Upper lobe of left lung (tissue), 6 donors: ENCODE measurements at regions not wholly inside any gene's neighbourhood (a gene's known extent, or its start where the extent isn't known, plus 50 kb on each side); places are given as distances from the start of the nearest gene placed in this dataset.

Experiments used
- ATAC-seq, 2 donors: fragments of 200-7000 bp; cut with Tn5 transposase; one replicate each; pipeline ENCODE4 v1.9.1; 2022; ENCODE audit warnings: mild to moderate bottlenecking in 2 of 2, moderate library complexity in 2 of 2; ENCODE audit not compliant: low FRiP score in 2 of 2
- DNase-seq, 2 donors: peaks; one replicate each; pipeline ENCODE4 v3.0.0-alpha.2; 2019 to 2020
- H3K27ac ChIP-seq, 4 donors: fragments of 200-600 bp; sonication (generic); one replicate each; pipeline ENCODE4 v1.5.1; 2016 to 2019
- H3K27me3 ChIP-seq, 4 donors: fragments of 200-600 bp; sonication (generic); one replicate each; pipeline ENCODE4 v1.5.1; 2017 to 2019
- H3K36me3 ChIP-seq, 4 donors: fragments of 200-600 bp; sonication (generic); one replicate each; pipeline ENCODE4 v1.5.1; 2016 to 2019
- H3K4me1 ChIP-seq, 4 donors: fragments of 200-600 bp; sonication (generic); one replicate each; pipeline ENCODE4 v1.5.1; 2018 to 2019
- H3K4me3 ChIP-seq, 4 donors: fragments of 200-600 bp; sonication (generic); one replicate each; pipeline ENCODE4 v1.5.1; 2017 to 2019; ENCODE audit warnings: mild to moderate bottlenecking in 2 of 4, moderate library complexity in 1 of 4
- H3K9me3 ChIP-seq, 4 donors: fragments of 200-600 bp; sonication (generic); one replicate each; pipeline ENCODE4 v1.5.1; 2018 to 2019
- CTCF ChIP-seq, 6 experiments: fragments of 450-650 bp in 4 of 6; fragments of 200-600 bp in 2 of 6; sonication (generic) in 2 of 6; IDR thresholded peaks; one replicate each; pipeline ENCODE4 v1.5.1; 2016 to 2019; ENCODE audit warnings: antibody characterized with exemption in 6 of 6
- EP300 ChIP-seq, 4 donors: sonication (generic); formaldehyde crosslinking; IDR thresholded peaks; one replicate each; pipeline ENCODE4 v1.5.1; 2017; ENCODE audit warnings: antibody characterized with exemption in 4 of 4, control low read depth in 2 of 4
- POLR2A ChIP-seq, 4 donors: fragments of 450-650 bp; IDR thresholded peaks; one replicate each; pipeline ENCODE4 v1.5.1; 2016 to 2017; ENCODE audit warnings: antibody characterized with exemption in 4 of 4, mild to moderate bottlenecking in 2 of 4
- POLR2AphosphoS5 ChIP-seq, 2 donors: sonication (generic); formaldehyde crosslinking; IDR thresholded peaks; one replicate each; pipeline ENCODE4 v1.5.1; 2017; ENCODE audit warnings: antibody characterized with exemption in 2 of 2
- WGBS, 2 donors: methylation state at CpG; one replicate each; pipeline ENCODE4 v1.1.5; 2017 to 2018; 5-methylcytosine and 5-hydroxymethylcytosine counted together
- donor health status: DM: no; HTN: no; CAD: no; lungs with moderate emphysema.
- donor health status: DM: no; HTN: yes; CAD: no; lungs with severe emphysema.

DNA sequence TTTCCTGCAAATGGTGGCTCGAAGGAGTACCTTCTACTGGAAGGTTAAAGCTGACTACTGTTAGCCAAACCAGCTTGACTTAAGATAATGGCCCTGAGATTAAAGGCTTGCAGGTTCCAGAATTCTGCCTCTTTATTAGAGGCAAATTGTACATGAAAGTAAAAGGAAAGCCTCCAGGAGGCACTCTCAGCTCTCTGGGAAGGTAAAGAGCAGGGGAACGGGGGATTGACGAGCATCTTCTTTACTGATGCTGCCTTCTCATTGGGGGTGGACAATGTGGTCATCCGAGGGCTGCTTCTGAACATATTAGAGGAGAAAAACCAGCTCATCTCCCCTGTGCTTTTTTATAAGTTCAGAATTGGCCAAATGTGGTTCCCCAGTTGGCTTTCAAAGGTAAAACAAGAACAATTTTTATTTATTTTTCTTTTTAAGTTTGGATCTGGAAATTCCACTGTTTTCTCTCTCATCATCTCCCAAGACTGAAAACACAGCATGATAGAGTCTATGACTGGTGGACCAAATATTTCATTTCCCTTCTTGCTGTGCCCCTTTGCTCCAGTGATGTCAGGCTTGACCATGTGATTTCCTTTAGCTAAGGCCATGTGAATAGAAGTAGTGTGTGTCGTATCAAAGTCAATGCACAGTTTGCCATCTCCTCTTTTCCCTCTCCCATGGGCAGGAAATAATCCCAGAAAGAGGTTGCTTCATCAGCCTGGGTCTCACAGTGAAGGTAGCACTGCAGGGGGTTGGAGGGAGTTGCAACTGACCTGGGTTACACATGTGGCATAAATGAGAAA, 292.7 kb downstream of the PRDM2 start:
- Histone ChIP-seq H3K9me3 (no peaks in the 10 kb centered on the region), H3K27me3 (no peaks in the 10 kb centered on the region), H3K4me1 (no peaks in the 10 kb centered on the region), H3K36me3 (no peaks in the 10 kb centered on the region), H3K27ac (no peak overlapping the region), H3K4me3 (no peak overlapping the region)
- 57 to 60% methylated on average over 5 of the region's 5 CpGs for WGBS, 2 donors
- no peak for TF ChIP-seq EP300 (IDR thresholded peaks at IDR 0.05)
- TF ChIP-seq CTCF (IDR thresholded peaks at IDR 0.05), result no peak
- no peak for TF ChIP-seq POLR2A (IDR thresholded peaks at IDR 0.05)
- TF ChIP-seq POLR2AphosphoS5 (IDR thresholded peaks at IDR 0.05), result no peak
- ATAC-seq, result no peak
- no peak for DNase-seq

GRCh38 chr1:13994386-13994785, 294.4 kb downstream of the PRDM2 start:
- H3K4me1 ChIP-seq, result no peaks in the 10 kb centered on the region
- no peaks in the 10 kb centered on the region for H3K9me3 ChIP-seq
- H3K27ac ChIP-seq, result no peak overlapping the region
- no peak overlapping the region for H3K4me3 ChIP-seq
- ATAC-seq, result no peak
- no peaks in the 10 kb centered on the region for H3K36me3 ChIP-seq
- no peaks in the 10 kb centered on the region for H3K27me3 ChIP-seq
- 56 to 60% methylated on average over 1 of the region's 1 CpG for WGBS, 2 donors
- no peak for DNase-seq
- no peak for TF ChIP-seq POLR2AphosphoS5 (IDR thresholded peaks at IDR 0.05)
- TF ChIP-seq POLR2A (IDR thresholded peaks at IDR 0.05), result no peak
- no peak for TF ChIP-seq EP300 (IDR thresholded peaks at IDR 0.05)
- TF ChIP-seq CTCF (IDR thresholded peaks at IDR 0.05), result no peak

- no peaks in the 10 kb centered on the region for H3K4me1 ChIP-seq
- H3K4me3 ChIP-seq, result no peak overlapping the region
- TF ChIP-seq CTCF (IDR thresholded peaks at IDR 0.05) (no peak), POLR2AphosphoS5 (IDR thresholded peaks at IDR 0.05) (no peak), POLR2A (IDR thresholded peaks at IDR 0.05) (no peak), EP300 (IDR thresholded peaks at IDR 0.05) (no peak)
- no peak for DNase-seq
- no peak for ATAC-seq
- H3K27me3 ChIP-seq, result no peaks in the 10 kb centered on the region
- no peak overlapping the region for H3K27ac ChIP-seq
- H3K9me3 ChIP-seq, result peaks cover 0 to 4% (median 3%) of the 10 kb centered on the region in 4 donors
- no peaks in the 10 kb centered on the region for H3K36me3 ChIP-seq
- 75 to 80% methylated on average over 1 to 2 of the region's 2 CpGs for WGBS, 2 donors
Observed at GRCh38 chr1:13996334-13996733, 296.3 kb downstream of the PRDM2 start.

GRCh38 chr1:14003552-14003951, 303.6 kb downstream of the PRDM2 start:
- H3K4me3 ChIP-seq, result no peak overlapping the region
- no peaks in the 10 kb centered on the region for H3K27me3 ChIP-seq
- H3K36me3 ChIP-seq, result no peaks in the 10 kb centered on the region
- no peak overlapping the region for H3K27ac ChIP-seq
- H3K9me3 ChIP-seq, result peaks cover 0 to 11% (median 5%) of the 10 kb centered on the region in 4 donors
- 53 to 57% methylated on average over 1 of the region's 1 CpG for WGBS, 2 donors
- no peaks in the 10 kb centered on the region for H3K4me1 ChIP-seq
- ATAC-seq (no peak), DNase-seq (no peak)
- TF ChIP-seq EP300 (IDR thresholded peaks at IDR 0.05) (no peak), POLR2AphosphoS5 (IDR thresholded peaks at IDR 0.05) (no peak), CTCF (IDR thresholded peaks at IDR 0.05) (no peak), POLR2A (IDR thresholded peaks at IDR 0.05) (no peak)

DNA sequence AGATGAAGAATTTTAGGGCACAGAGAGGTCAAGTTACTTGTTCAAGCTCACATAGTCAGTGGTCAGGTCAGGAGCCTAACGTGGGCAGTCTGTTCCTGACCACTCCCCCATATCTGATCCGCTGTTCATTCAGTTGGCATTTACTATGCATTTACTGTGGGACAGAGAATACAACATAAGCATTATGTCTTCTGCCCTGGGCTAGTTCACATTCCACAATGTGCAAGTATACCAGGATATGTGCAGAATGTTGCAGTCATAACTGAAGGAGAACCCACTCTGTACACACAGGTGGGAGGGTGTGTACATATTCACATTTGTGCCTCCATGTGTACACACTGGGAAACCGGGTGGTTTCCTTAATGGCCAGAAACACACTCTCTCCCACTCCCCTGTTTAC, 309.6 kb downstream of the PRDM2 start:
- no peaks in the 10 kb centered on the region for H3K4me1 ChIP-seq
- DNase-seq, result no peak
- 63 to 74% methylated on average over 3 of the region's 3 CpGs for WGBS, 2 donors
- no peaks in the 10 kb centered on the region for H3K36me3 ChIP-seq
- no peaks in the 10 kb centered on the region for H3K9me3 ChIP-seq
- TF ChIP-seq EP300 (IDR thresholded peaks at IDR 0.05) (no peak), POLR2AphosphoS5 (IDR thresholded peaks at IDR 0.05) (no peak), POLR2A (IDR thresholded peaks at IDR 0.05) (no peak), CTCF (IDR thresholded peaks at IDR 0.05) (no peak)
- H3K4me3 ChIP-seq, result no peak overlapping the region
- H3K27me3 ChIP-seq, result no peaks in the 10 kb centered on the region
- ATAC-seq, result no peak
- no peak overlapping the region for H3K27ac ChIP-seq
